Activated naive CD4-positive, alpha-beta T cell treated with anti-CD3 and anti-CD28 coated beads, Interleukin-2, amount 50 U/mL, for 72 hours (primary cell): ENCODE measurements at regions not wholly inside any gene's neighbourhood (a gene's known extent, or its start where the extent isn't known, plus 50 kb on each side); places are given as distances from the start of the nearest gene placed in this dataset.
"Not testable (repeated sequence)": the region's sequence is repeated elsewhere in the genome, so short reads cannot be mapped to it uniquely, and the experiment has no call there.

ENCODE experiments used
- ATAC-seq, 2 donors: fragments of 150-1000 bp; cut with Tn5 transposase; 2 replicates each; pipeline ENCODE4 v1.10.0; 2021; ENCODE audit warnings: mild to moderate bottlenecking in 2 of 2, moderate library complexity in 2 of 2
- DNase-seq, 2 donors: peaks; one replicate each; pipeline ENCODE4 v3.0.0; 2021 to 2022; ENCODE audit warnings: low spot score in 2 of 2
- H3K27ac Mint-ChIP-seq, 2 donors: one replicate each; pipeline ENCODE4 v1.8.0; 2022; ENCODE audit warnings: mild to moderate bottlenecking in 2 of 2, mixed read lengths in 2 of 2
- H3K36me3 Mint-ChIP-seq, 2 donors: one replicate each; pipeline ENCODE4 v1.8.0; 2022; ENCODE audit warnings: mixed read lengths in 2 of 2
- H3K9me3 Mint-ChIP-seq, 2 donors: one replicate each; pipeline ENCODE4 v1.8.0; 2022; ENCODE audit warnings: mixed read lengths in 2 of 2

GRCh38 chr7:109479388-109479787, 909.7 kb downstream of the DNAJB9 start:
- Mint-ChIP-seq H3K36me3 (no peaks in the 10 kb centered on the region), H3K27ac (no peak overlapping the region), H3K9me3 (no peaks in the 10 kb centered on the region)
- ATAC-seq (no peak), DNase-seq (no peak)

GRCh38 chr7:109490607-109491006, 920.9 kb downstream of the DNAJB9 start:
- H3K36me3 Mint-ChIP-seq, H3K27ac Mint-ChIP-seq: not testable (repeated sequence)

GRCh38 chr7:109497053-109497452, 927.4 kb downstream of the DNAJB9 start:
- no peak for ATAC-seq
- no peaks in the 10 kb centered on the region for H3K36me3 Mint-ChIP-seq

More at GRCh38 chr7:109490607-109491006, 920.9 kb downstream of the DNAJB9 start:
- not testable (repeated sequence) for ATAC-seq, DNase-seq, H3K9me3 Mint-ChIP-seq

GRCh38 chr7:109498131-109498530, 928.5 kb downstream of the DNAJB9 start:
- ATAC-seq = no peak
- Mint-ChIP-seq H3K27ac (no peak overlapping the region), H3K9me3 (peaks cover 13 to 17% of the 10 kb centered on the region in 2 donors), H3K36me3 (no peaks in the 10 kb centered on the region)
- DNase-seq = no peak

More at GRCh38 chr7:109497053-109497452, 927.4 kb downstream of the DNAJB9 start:
- H3K27ac Mint-ChIP-seq = no peak overlapping the region
- DNase-seq = no peak
- H3K9me3 Mint-ChIP-seq = peaks cover 16 to 25% of the 10 kb centered on the region in 2 donors

DNA sequence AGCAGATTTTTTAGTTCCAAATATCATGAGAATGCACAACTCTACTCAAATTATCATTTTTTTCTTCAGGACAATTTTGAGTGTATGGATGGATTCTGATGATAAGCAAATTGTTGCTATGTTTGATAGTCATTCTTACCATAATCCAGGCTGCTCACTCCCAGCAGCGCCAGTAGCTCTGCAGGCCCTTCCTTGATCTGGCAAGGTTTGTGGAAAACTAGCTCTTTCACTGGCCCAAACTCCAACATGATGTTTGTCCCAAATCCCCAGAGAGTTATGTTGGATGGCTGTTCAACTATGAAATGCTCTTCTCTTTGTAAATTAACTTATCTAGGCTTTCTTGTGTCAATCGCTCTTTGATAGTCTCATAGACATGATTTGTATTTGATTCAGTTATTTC, 933.7 kb downstream of the DNAJB9 start:
- DNase-seq (no peak), ATAC-seq (no peak)
- H3K36me3 Mint-ChIP-seq = no peaks in the 10 kb centered on the region
- H3K9me3 Mint-ChIP-seq = peaks cover 14 to 16% of the 10 kb centered on the region in 2 donors
- no peak overlapping the region for H3K27ac Mint-ChIP-seq

- no peak overlapping the region for H3K27ac Mint-ChIP-seq
- H3K9me3 Mint-ChIP-seq = peaks cover 0 to 3% of the 10 kb centered on the region in 2 donors
- no peak for DNase-seq
- H3K36me3 Mint-ChIP-seq = no peaks in the 10 kb centered on the region
- no peak for ATAC-seq
Observed at GRCh38 chr7:109522585-109522984, 952.9 kb downstream of the DNAJB9 start.

DNA sequence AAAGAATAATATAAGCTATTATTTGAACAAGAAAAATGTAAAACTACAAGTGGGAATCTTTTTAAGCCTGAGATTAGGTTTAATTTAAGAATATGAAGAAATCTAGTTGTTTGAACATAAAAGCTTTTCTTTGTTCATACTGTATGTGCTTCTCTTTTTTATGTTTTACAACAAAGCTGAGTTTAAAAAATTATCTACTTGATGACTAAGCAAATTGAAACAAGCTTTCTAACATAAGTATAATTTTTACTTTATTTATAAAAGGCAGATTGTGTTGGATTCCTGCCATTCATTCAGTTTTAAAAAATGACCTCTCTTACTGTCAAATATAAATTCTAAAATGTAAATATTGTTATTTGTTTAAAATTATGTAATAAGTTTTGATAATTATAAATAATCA, 958.2 kb downstream of the DNAJB9 start:
- H3K27ac Mint-ChIP-seq = no peak overlapping the region
- ATAC-seq (no peak), DNase-seq (no peak)
- no peaks in the 10 kb centered on the region for H3K9me3 Mint-ChIP-seq
- no peaks in the 10 kb centered on the region for H3K36me3 Mint-ChIP-seq

DNA sequence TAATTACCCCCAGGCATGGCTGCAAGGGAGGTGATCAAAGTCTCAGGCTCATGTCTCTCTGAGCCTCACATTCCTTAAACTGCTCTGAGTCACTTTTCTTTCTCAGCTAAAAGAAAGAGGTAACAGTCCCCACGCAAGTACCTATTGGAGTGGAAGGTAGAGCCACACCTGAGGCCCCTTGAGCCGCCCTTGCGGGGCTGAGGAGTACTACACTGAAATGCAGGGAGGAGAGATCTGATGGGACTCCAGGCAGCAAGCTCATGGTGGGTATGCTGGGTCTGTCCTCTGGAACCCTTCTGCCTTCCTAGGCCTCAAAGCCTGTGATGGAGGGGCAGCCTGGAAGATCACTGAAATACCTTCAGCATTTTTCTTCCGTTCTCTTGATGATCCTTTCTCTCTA, 960.0 kb downstream of the DNAJB9 start:
- Mint-ChIP-seq H3K36me3 (no peaks in the 10 kb centered on the region), H3K9me3 (no peaks in the 10 kb centered on the region), H3K27ac (no peak overlapping the region)
- DNase-seq (no peak), ATAC-seq (no peak)

DNA sequence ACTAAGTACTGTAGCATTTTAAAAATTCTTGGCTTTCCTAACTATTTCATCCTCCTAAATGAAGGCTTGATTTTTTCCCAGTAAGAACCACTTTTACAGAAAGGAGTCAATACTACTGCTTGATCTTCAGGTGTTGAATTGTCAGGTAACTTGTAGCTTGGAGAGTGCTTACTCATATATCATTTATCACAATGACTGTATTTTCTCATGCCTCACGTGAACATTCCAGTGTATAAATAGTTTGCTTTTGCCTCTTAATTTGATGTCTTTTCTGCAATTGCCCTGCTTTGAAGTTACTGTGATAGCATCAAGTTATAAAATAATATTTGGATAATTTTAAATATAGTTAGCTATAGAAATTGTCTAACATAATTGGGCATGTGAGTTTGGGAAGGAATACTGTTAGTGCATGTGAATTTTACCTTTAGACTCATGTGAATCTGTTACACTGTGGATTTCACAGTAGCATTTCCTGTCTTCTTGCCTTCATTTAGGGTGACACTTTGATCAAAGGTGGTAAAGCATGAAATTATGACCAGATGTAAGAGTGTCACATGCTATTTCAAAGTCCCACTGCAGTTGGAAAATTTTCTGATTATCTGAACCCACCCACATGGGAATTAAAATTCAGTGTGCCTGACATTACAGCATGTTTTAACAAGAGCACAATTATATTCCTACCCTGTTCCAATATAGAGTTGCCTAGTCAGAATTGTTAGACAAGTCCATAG, 962.8 kb downstream of the DNAJB9 start:
- DNase-seq = no peak
- no peak for ATAC-seq
- Mint-ChIP-seq H3K27ac (no peak overlapping the region), H3K9me3 (no peaks in the 10 kb centered on the region), H3K36me3 (no peaks in the 10 kb centered on the region)

- ATAC-seq = no peak
Observed at GRCh38 chr7:109545686-109546085, 976.0 kb downstream of the DNAJB9 start.

DNA sequence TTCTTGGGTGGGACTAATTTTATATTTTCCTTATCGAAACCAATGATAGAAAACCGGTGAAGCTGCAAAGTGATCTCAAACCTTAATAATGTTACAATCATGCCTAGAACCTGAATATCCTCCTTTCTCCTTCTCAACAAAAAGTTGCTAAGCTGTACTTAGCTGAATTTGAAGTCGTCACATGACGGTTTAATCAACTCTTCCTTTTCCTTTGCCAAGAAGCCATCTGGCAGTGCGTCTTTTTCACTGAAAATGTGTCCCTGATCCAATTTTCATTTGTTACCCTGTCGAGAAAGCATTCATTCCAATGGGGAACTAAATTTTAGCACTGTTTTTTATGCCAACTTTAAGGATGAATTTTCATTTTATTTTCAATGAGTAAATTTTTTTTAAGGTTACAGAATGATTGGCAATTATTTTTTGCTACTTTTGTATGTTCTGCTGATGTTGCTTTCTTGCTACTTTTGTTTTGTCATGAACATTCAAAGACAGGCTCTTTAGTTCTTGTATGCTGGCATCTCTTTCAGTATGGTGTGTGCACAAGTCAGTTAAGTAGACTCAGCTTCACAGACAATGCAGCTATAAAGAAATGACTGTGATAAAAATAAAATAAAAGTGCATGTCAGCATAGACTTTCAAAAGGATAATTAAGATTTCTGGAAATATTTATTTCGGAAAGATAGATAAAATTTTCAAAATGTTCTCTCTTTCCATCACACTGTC, 980.0 kb downstream of the DNAJB9 start:
- peaks cover 21 to 28% of the 10 kb centered on the region in 2 donors for H3K9me3 Mint-ChIP-seq
- H3K27ac Mint-ChIP-seq = no peak overlapping the region
- no peak for ATAC-seq
- peaks cover 0 to 15% of the 10 kb centered on the region in 2 donors for H3K36me3 Mint-ChIP-seq
- DNase-seq = no peak

More at GRCh38 chr7:109545686-109546085, 976.0 kb downstream of the DNAJB9 start:
- H3K27ac Mint-ChIP-seq = no peak overlapping the region
- DNase-seq = no peak
- no peaks in the 10 kb centered on the region for H3K36me3 Mint-ChIP-seq
- H3K9me3 Mint-ChIP-seq = peaks cover under 1 to 3% of the 10 kb centered on the region in 2 donors

GRCh38 chr7:109552017-109552416, 982.3 kb downstream of the DNAJB9 start:
- DNase-seq (no peak), ATAC-seq (no peak)
- Mint-ChIP-seq H3K9me3 (peaks cover 32 to 37% of the 10 kb centered on the region in 2 donors), H3K27ac (no peak overlapping the region), H3K36me3 (peaks cover 0 to 18% of the 10 kb centered on the region in 2 donors)

- H3K9me3 Mint-ChIP-seq = peaks cover 0 to 3% of the 10 kb centered on the region in 2 donors
- ATAC-seq (no peak), DNase-seq (no peak)
- H3K36me3 Mint-ChIP-seq = no peaks in the 10 kb centered on the region
- H3K27ac Mint-ChIP-seq = no peak overlapping the region
Observed at GRCh38 chr7:109577265-109577664, 1007.6 kb downstream of the DNAJB9 start.

DNA sequence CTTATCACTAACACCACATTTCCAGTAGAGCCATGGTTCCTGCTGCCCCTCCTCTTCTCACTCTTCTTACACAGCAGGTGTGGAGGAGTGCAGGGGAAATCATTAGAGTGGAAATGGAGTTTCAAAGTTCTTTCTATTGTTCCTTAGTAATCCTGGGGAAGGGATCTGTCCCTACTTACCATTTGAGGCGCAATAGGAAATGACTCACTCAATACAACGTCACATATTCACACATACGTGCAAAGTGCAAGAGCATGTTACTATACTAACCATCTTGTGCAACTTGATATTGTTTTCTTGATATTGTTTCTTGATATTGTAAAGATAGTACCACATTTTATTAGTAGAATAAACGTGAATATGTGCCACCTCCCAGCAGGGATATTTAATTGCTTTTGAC, 1010.2 kb downstream of the DNAJB9 start:
- Mint-ChIP-seq H3K27ac (no peak overlapping the region), H3K9me3 (peaks cover 0 to 9% of the 10 kb centered on the region in 2 donors), H3K36me3 (no peaks in the 10 kb centered on the region)
- DNase-seq = no peak
- ATAC-seq = no peak

GRCh38 chr7:109582211-109582610, 1012.5 kb downstream of the DNAJB9 start:
- ATAC-seq (no peak), DNase-seq (no peak)
- no peak overlapping the region for H3K27ac Mint-ChIP-seq
- H3K9me3 Mint-ChIP-seq = peaks cover 9 to 10% of the 10 kb centered on the region in 2 donors
- H3K36me3 Mint-ChIP-seq = no peaks in the 10 kb centered on the region

DNA sequence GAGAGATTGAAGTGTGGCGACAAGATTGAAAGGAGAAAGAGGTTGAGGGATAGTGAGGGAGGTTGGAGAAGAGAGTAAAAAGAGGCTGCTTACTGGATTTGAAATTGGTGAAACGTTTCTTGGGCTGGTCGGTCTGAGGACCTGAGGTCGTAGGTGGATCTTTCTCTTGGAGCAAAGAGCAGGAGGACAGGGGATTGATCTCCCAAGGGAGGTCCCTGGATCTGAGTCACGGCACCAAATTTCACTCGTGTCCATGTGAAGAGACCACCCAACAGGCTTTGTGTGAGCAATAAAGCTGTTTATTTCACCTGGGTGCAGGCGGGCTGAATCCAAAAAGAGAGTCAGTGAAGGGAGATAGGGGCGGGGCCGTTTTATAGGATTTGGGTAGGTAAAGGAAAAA, 1027.3 kb downstream of the DNAJB9 start:
- H3K36me3 Mint-ChIP-seq, H3K27ac Mint-ChIP-seq, H3K9me3 Mint-ChIP-seq, ATAC-seq, DNase-seq: not testable (repeated sequence)

DNA sequence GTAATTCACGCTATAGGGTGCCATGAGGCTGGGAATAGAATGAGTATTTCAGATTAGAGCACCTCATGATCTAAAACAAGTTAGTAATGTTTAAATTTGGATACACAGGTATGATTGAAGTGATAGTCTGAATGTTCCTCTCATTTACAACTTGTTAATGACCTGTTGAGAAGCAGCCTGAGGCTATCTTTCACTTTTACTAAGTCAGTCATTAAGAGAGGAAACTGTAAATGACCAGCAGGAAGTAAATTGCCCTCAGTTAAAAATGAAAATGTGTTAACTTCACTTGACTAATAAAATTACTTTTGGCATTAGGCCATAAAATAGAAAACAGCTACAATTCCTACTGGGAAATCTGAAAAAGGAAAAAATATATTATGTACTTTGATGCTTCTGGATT, 1042.0 kb downstream of the DNAJB9 start:
- no peak overlapping the region for H3K27ac Mint-ChIP-seq
- H3K36me3 Mint-ChIP-seq = no peaks in the 10 kb centered on the region
- ATAC-seq (no peak), DNase-seq (no peak)
- peaks cover 3 to 4% of the 10 kb centered on the region in 2 donors for H3K9me3 Mint-ChIP-seq
